RWPE2 (cell line): ENCODE measurements at regions not wholly inside any gene's neighbourhood (a gene's known extent, or its start where the extent isn't known, plus 50 kb on each side); places are given as distances from the start of the nearest gene placed in this dataset.

Experiments used
- ATAC-seq: fragments of 200-7000 bp; cut with Tn5 transposase; 3 replicates; pipeline ENCODE4 v1.9.1; 2021; ENCODE audit warnings: low read depth
- DNase-seq: peaks from one replicate; pipeline ENCODE4 v3.0.0-alpha.2; 2020; ENCODE audit warnings: low spot score
- H3K27ac ChIP-seq: fragments of 450-650 bp; 2 replicates; pipeline ENCODE4 v1.5.1; 2017; ENCODE audit warnings: mild to moderate bottlenecking; ENCODE audit not compliant: poor library complexity, severe bottlenecking
- H3K27me3 ChIP-seq: fragments of 250-450 bp; sonication (Bioruptor Pico); 2 replicates; pipeline ENCODE4 v1.5.1; 2021; ENCODE audit warnings: mild to moderate bottlenecking, moderate library complexity; ENCODE audit not compliant: insufficient read depth, poor library complexity, severe bottlenecking
- H3K36me3 ChIP-seq: fragments of 250-450 bp; sonication (Bioruptor Pico); 2 replicates; pipeline ENCODE4 v1.5.1; 2020; ENCODE audit warnings: low read depth, mild to moderate bottlenecking, moderate library complexity
- H3K4me1 ChIP-seq: fragments of 250-450 bp; sonication (Bioruptor Pico); 2 replicates; pipeline ENCODE4 v1.5.1; 2021; ENCODE audit warnings: mild to moderate bottlenecking, moderate library complexity; ENCODE audit not compliant: insufficient read depth, poor library complexity, severe bottlenecking
- H3K4me3 ChIP-seq: fragments of 250-450 bp; sonication (Bioruptor Pico); 2 replicates; pipeline ENCODE4 v1.5.1; 2021; ENCODE audit warnings: mild to moderate bottlenecking, moderate library complexity; ENCODE audit not compliant: severe bottlenecking
- H3K9me3 ChIP-seq: fragments of 250-450 bp; sonication (Bioruptor Pico); 2 replicates; pipeline ENCODE4 v1.5.1; 2021; ENCODE audit warnings: mild to moderate bottlenecking, moderate library complexity; ENCODE audit not compliant: severe bottlenecking
- CTCF ChIP-seq: fragments of 450-650 bp; IDR thresholded peaks from one replicate; pipeline ENCODE4 v1.5.1; 2017; ENCODE audit warnings: mild to moderate bottlenecking, moderate library complexity; ENCODE audit not compliant: poor library complexity, severe bottlenecking

GRCh38 chr3:35483131-35483530 is 156.2 kb upstream of the ARPP21 start:
- H3K4me1 ChIP-seq: no peaks in the 10 kb centered on the region

DNA sequence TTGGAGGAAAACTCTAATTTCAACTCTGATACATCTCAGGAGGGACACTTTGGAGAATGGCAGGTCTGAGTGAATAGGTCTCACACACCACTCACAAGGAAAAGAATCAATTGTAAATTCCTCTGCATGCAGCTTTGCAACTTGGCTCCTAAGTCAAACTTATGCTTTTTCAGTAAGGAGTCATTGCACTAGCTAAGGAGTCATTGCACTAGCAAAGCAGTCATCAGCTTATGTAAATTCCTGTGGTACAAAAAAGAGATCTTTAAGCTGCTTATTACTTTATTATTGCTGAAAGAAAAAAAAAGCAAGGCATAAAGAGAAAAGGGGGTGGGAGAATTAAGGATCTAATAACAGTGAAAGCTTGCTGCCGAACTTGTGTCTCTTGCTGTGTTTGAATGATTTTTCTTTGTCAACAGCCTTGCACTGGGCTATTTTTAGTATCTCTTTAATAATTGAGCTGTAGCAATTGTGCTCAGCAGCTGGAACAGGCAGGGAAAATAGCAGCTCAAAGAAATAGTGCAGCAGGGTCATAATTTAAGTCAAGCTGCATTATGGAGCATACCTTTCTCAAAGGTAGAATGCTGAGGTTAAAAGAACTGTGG is 154.3 kb upstream of the ARPP21 start:
- Histone ChIP-seq H3K4me3 (no peak overlapping the region), H3K4me1 (no peaks in the 10 kb centered on the region), H3K9me3 (no peaks in the 10 kb centered on the region), H3K36me3 (no peaks in the 10 kb centered on the region), H3K27me3 (no peaks in the 10 kb centered on the region), H3K27ac (no peak overlapping the region)
- DNase-seq (no peak), ATAC-seq (no peak)
- no peak for TF ChIP-seq CTCF

More at GRCh38 chr3:35483131-35483530, 156.2 kb upstream of the ARPP21 start:
- H3K4me3 ChIP-seq: no peak overlapping the region
- TF ChIP-seq CTCF: no peak
- no peak for DNase-seq
- no peak for ATAC-seq
- H3K27ac ChIP-seq: no peak overlapping the region
- H3K36me3 ChIP-seq: no peaks in the 10 kb centered on the region
- H3K27me3 ChIP-seq: no peaks in the 10 kb centered on the region
- no peaks in the 10 kb centered on the region for H3K9me3 ChIP-seq

DNA sequence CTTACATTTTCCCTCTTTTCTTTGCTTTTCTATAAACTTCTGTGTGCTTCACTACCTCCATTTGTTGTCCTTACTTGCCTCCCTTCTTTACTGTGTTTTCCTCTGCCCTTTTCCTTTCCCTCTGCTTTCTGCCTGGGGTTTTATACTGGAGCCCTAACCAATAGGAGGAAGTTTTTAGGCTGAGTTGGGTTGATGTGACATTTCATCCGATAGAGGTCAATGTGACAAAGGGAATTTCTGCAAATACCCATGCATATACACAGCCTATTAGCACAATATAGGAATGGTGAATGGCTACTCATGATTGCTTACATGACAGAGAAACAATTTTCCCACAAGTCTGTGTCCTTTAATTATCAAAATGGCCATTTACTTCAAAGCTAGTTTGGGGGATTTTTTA is 153.0 kb upstream of the ARPP21 start:
- Histone ChIP-seq H3K9me3 (no peaks in the 10 kb centered on the region), H3K4me1 (no peaks in the 10 kb centered on the region), H3K27me3 (no peaks in the 10 kb centered on the region), H3K4me3 (no peak overlapping the region), H3K36me3 (no peaks in the 10 kb centered on the region), H3K27ac (no peak overlapping the region)
- ATAC-seq (no peak), DNase-seq (no peak)
- TF ChIP-seq CTCF: no peak

GRCh38 chr3:35487376-35487775 is 151.9 kb upstream of the ARPP21 start:
- no peaks in the 10 kb centered on the region for H3K36me3 ChIP-seq
- H3K4me1 ChIP-seq: no peaks in the 10 kb centered on the region
- ATAC-seq: no peak
- TF ChIP-seq CTCF: no peak
- no peak for DNase-seq
- no peak overlapping the region for H3K27ac ChIP-seq
- H3K9me3 ChIP-seq: no peaks in the 10 kb centered on the region
- no peaks in the 10 kb centered on the region for H3K27me3 ChIP-seq
- no peak overlapping the region for H3K4me3 ChIP-seq

GRCh38 chr3:35488526-35488925 is 150.8 kb upstream of the ARPP21 start:
- TF ChIP-seq CTCF: no peak
- Histone ChIP-seq H3K27ac (no peak overlapping the region), H3K4me1 (no peaks in the 10 kb centered on the region), H3K9me3 (no peaks in the 10 kb centered on the region), H3K36me3 (no peaks in the 10 kb centered on the region), H3K4me3 (no peak overlapping the region), H3K27me3 (no peaks in the 10 kb centered on the region)
- ATAC-seq (no peak), DNase-seq (no peak)
